Sigmoid colon (tissue), 3 donors: ENCODE measurements at regions not wholly inside any gene's neighbourhood (a gene's known extent, or its start where the extent isn't known, plus 50 kb on each side); places are given as distances from the start of the nearest gene placed in this dataset.

Source experiments
- CTCF ChIP-seq, 4 experiments: fragments of 450-650 bp in 3 of 4; fragments of 200-600 bp in 1 of 4; IDR thresholded peaks; one replicate each; pipeline ENCODE4 v1.5.1; 2016 to 2019; ENCODE audit warnings: antibody characterized with exemption in 4 of 4, mild to moderate bottlenecking in 3 of 4, moderate library complexity in 2 of 4
- POLR2A ChIP-seq, 2 donors: fragments of 450-650 bp; IDR thresholded peaks; one replicate each; pipeline ENCODE4 v1.6.1; 2016; ENCODE audit warnings: antibody characterized with exemption in 2 of 2, mild to moderate bottlenecking in 2 of 2, moderate library complexity in 2 of 2

- TF ChIP-seq CTCF (IDR thresholded peaks at IDR 0.05) (no peak), POLR2A (IDR thresholded peaks at IDR 0.05) (no peak)
Measured at GRCh38 chr22:27638329-27639233, 163.0 kb downstream of the MN1 start.
